ENCODE measurements at regions not wholly inside any gene's neighbourhood (a gene's known extent, or its start where the extent isn't known, plus 50 kb on each side); places are given as distances from the start of the nearest gene placed in this dataset.

GRCh38 chr10:120313715-120314114 lies 143.3 kb upstream of the PLPP4 start:
- Histone ChIP-seq H3K27me3 (ENCODE audit: control insufficient read depth, insufficient read depth, low read length) (no peaks in the 10 kb centered on the region), H3K27ac (no peak overlapping the region), H3K79me2 (no peaks in the 10 kb centered on the region), H3K36me3 (ENCODE audit: control insufficient read depth, insufficient read depth, low read length) (no peaks in the 10 kb centered on the region), H3K4me3 (ENCODE audit: low read depth, low read length) (no peak overlapping the region), H3K4me2 (ENCODE audit: low read length) (no peak overlapping the region), H3K9ac (no peak overlapping the region), H3K9me3 (ENCODE audit: control insufficient read depth, low read length) (no peaks in the 10 kb centered on the region), H2AFZ (no peak overlapping the region), H3K4me1 (no peaks in the 10 kb centered on the region)
- TF ChIP-seq, protein P1, sequence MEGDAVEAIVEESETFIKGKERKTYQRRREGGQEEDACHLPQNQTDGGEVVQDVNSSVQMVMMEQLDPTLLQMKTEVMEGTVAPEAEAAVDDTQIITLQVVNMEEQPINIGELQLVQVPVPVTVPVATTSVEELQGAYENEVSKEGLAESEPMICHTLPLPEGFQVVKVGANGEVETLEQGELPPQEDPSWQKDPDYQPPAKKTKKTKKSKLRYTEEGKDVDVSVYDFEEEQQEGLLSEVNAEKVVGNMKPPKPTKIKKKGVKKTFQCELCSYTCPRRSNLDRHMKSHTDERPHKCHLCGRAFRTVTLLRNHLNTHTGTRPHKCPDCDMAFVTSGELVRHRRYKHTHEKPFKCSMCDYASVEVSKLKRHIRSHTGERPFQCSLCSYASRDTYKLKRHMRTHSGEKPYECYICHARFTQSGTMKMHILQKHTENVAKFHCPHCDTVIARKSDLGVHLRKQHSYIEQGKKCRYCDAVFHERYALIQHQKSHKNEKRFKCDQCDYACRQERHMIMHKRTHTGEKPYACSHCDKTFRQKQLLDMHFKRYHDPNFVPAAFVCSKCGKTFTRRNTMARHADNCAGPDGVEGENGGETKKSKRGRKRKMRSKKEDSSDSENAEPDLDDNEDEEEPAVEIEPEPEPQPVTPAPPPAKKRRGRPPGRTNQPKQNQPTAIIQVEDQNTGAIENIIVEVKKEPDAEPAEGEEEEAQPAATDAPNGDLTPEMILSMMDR (IDR thresholded peaks at IDR 0.05): no peak

DNA sequence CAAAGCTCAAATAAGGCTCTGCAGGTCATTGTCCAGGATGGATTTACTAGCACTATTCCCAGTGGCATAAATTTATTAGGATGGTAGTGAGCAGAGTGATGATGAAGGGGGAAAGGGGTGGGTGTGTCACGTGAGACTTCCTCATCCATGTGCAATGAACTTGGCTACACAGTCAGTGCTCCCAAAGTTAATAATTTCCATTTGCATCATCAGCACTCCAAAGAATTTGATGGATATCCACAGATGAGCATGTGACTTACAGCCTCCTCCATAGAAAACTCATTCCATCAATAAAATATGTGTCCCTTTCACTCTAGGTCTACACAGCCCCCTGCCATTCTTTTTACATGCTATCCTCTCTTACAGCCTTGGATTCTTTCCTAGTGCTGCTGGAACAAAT lies 142.6 kb upstream of the PLPP4 start:
- no peak overlapping the region for H3K4me2 ChIP-seq (ENCODE audit: low read length)
- TF ChIP-seq, protein P1 (IDR thresholded peaks at IDR 0.05): no peak
- no peak overlapping the region for H2AFZ ChIP-seq
- H3K79me2 ChIP-seq: no peaks in the 10 kb centered on the region
- no peaks in the 10 kb centered on the region for H3K36me3 ChIP-seq (ENCODE audit: control insufficient read depth, insufficient read depth, low read length)
- no peak overlapping the region for H3K4me3 ChIP-seq (ENCODE audit: low read depth, low read length)
- no peaks in the 10 kb centered on the region for H3K9me3 ChIP-seq (ENCODE audit: control insufficient read depth, low read length)
- no peaks in the 10 kb centered on the region for H3K27me3 ChIP-seq (ENCODE audit: control insufficient read depth, insufficient read depth, low read length)
- H3K9ac ChIP-seq: no peak overlapping the region
- no peak overlapping the region for H3K27ac ChIP-seq
- no peaks in the 10 kb centered on the region for H3K4me1 ChIP-seq

GRCh38 chr10:120318862-120319261 lies 138.2 kb upstream of the PLPP4 start:
- H2AFZ ChIP-seq: no peak overlapping the region
- H3K27me3 ChIP-seq (ENCODE audit: control insufficient read depth, insufficient read depth, low read length): no peaks in the 10 kb centered on the region
- H3K27ac ChIP-seq: no peak overlapping the region
- no peaks in the 10 kb centered on the region for H3K4me1 ChIP-seq
- H3K4me2 ChIP-seq (ENCODE audit: low read length): no peak overlapping the region
- no peaks in the 10 kb centered on the region for H3K79me2 ChIP-seq
- H3K9ac ChIP-seq: no peak overlapping the region
- H3K36me3 ChIP-seq (ENCODE audit: control insufficient read depth, insufficient read depth, low read length): no peaks in the 10 kb centered on the region
- no peak overlapping the region for H3K4me3 ChIP-seq (ENCODE audit: low read depth, low read length)
- H3K9me3 ChIP-seq (ENCODE audit: control insufficient read depth, low read length): no peaks in the 10 kb centered on the region
- TF ChIP-seq, protein P1 (IDR thresholded peaks at IDR 0.05): no peak

DNA sequence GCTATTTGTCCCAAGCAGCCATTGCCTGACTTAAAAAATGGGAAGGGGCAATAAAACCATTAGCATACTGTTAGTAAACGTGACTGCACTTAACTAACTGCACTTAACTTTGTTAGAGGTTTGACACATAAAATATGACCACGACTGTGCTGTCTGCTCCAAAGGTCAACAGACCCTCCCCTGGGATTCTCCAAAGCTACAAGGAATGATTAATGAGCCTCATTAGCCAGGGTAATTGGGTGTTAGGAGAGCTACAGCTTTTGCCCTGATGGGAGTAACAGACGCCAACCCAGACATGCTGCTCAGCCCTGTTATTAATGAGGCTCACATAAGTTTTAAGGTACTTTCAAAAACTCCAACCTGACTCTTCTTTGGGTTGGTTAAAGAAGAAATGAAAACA lies 129.4 kb upstream of the PLPP4 start:
- H3K27me3 ChIP-seq (ENCODE audit: control insufficient read depth, insufficient read depth, low read length): no peaks in the 10 kb centered on the region
- TF ChIP-seq, protein P1 (IDR thresholded peaks at IDR 0.05): no peak
- no peaks in the 10 kb centered on the region for H3K4me1 ChIP-seq
- H3K27ac ChIP-seq: no peak overlapping the region
- H3K9ac ChIP-seq: no peak overlapping the region
- H3K4me3 ChIP-seq (ENCODE audit: low read depth, low read length): no peak overlapping the region
- no peak overlapping the region for H2AFZ ChIP-seq
- H3K36me3 ChIP-seq (ENCODE audit: control insufficient read depth, insufficient read depth, low read length): no peaks in the 10 kb centered on the region
- H3K9me3 ChIP-seq (ENCODE audit: control insufficient read depth, low read length): no peaks in the 10 kb centered on the region
- H3K4me2 ChIP-seq (ENCODE audit: low read length): no peak overlapping the region
- H3K79me2 ChIP-seq: no peaks in the 10 kb centered on the region

GRCh38 chr10:120328647-120329046 lies 128.4 kb upstream of the PLPP4 start:
- H3K9me3 ChIP-seq (ENCODE audit: control insufficient read depth, low read length): no peaks in the 10 kb centered on the region
- no peaks in the 10 kb centered on the region for H3K4me1 ChIP-seq
- no peak overlapping the region for H3K4me3 ChIP-seq (ENCODE audit: low read depth, low read length)
- no peak overlapping the region for H2AFZ ChIP-seq
- TF ChIP-seq, protein P1 (IDR thresholded peaks at IDR 0.05): no peak
- no peak overlapping the region for H3K9ac ChIP-seq
- H3K27me3 ChIP-seq (ENCODE audit: control insufficient read depth, insufficient read depth, low read length): no peaks in the 10 kb centered on the region
- no peaks in the 10 kb centered on the region for H3K36me3 ChIP-seq (ENCODE audit: control insufficient read depth, insufficient read depth, low read length)
- H3K4me2 ChIP-seq (ENCODE audit: low read length): no peak overlapping the region
- no peak overlapping the region for H3K27ac ChIP-seq
- no peaks in the 10 kb centered on the region for H3K79me2 ChIP-seq

Measured in parathyroid adenoma (tissue), 2 donors.